ENCODE measurements at regions not wholly inside any gene's neighbourhood (a gene's known extent, or its start where the extent isn't known, plus 50 kb on each side); places are given as distances from the start of the nearest gene placed in this dataset.

- TF ChIP-seq CTCF (IDR thresholded peaks at IDR 0.05; ENCODE audit: poor library complexity) (no peak), EZH2phosphoT487 (IDR thresholded peaks at IDR 0.05; ENCODE audit: low read depth, severe bottlenecking, unreplicated experiment) (no peak), EZH2 (IDR thresholded peaks at IDR 0.05; ENCODE audit: borderline replicate concordance) (no peak)
Measured at GRCh38 chr14:38944691-38945090, 158.3 kb downstream of the SEC23A start.
